Stimulated activated CD8-positive, alpha-beta memory T cell treated with anti-CD3 and anti-CD28 coated beads, Interleukin-7, amount 100 ng/mL, for 24 hours (primary cell): ENCODE measurements at regions not wholly inside any gene's neighbourhood (a gene's known extent, or its start where the extent isn't known, plus 50 kb on each side); places are given as distances from the start of the nearest gene placed in this dataset.
"Not testable (repeated sequence)": the region's sequence is repeated elsewhere in the genome, so short reads cannot be mapped to it uniquely, and the experiment has no call there.

ENCODE experiments used
- DNase-seq: peaks from one replicate; pipeline ENCODE4 v3.0.0-alpha.2; 2020; ENCODE audit warnings: low read depth

DNA sequence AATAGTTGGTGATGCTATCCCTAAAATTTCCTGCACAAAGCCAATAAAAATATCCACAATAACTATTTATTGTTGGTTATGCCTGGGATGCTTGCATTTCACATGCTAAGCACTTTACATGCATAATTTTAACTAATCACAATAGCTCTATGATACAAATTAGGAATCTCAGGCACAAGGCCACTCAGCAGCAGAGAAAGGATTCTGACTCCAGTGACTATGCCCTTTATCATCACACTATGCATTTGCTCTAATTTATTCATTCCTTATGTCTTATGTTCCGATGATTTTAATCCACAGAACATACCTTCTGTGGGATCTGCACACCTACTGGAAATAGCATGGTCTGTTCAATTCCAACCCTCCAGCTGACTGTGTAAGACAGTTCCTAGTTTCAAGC lies 476.1 kb downstream of the TMEM232 start:
- DNase-seq, result no peak

DNA sequence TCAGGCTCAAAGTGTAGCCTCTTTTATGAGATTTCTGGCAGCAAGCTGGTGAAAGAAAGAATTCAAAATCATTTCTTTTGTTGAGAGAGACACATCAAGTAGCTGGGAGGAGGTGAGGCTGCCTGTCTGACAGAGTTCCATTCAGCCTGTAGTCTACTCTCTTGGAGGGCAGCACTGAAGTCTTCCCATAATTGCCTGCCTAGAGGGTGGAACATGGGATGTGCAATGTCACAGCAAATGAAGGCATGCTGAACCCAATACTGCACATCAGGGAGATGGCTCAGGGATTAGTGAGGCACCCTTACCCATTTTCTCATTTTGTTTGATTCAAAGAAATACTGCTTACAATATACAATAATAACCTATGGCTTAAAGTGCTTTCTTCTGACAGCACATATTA lies 475.7 kb downstream of the TMEM232 start:
- DNase-seq, result no peak

GRCh38 chr5:110251366-110251765 lies 475.1 kb downstream of the TMEM232 start:
- no peak for DNase-seq

DNA sequence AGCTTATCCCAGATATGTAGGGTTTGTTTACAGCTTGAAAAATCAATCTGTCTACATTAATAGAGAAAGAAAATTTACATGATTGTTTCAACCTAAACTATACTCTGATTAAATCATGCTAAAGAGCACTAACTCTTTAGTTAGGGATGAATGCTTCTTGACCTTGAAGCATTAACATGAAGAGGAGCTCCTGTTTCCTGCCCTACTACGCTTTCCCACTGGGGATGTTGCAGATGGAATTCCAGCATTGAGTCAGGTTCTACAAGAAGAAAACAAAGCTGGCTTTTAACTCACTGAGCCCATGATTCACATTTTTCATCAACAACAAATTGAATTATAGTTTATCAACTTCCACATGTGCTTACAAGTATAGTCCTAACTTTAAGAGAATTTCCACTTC lies 471.3 kb downstream of the TMEM232 start:
- no peak for DNase-seq

DNA sequence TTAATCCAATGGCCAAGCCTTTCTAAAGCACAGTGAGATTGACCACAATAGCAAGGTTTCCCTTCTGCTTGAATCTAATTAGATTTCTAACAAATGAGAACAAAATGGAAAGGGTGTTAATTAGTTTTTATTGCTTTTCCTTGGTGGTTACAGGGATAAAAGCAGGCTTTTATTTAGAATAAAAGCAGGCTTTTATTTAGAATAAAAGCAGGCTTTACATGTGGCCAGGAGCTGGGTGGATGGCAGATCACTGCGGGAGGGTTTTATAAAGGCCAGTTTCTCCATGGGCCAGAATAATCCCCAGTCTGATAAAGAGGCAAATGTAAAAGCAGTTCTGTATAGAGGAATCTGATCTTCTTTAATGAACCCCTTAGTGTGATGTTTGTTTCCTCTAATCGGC lies 470.2 kb downstream of the TMEM232 start:
- DNase-seq, result no peak

- DNase-seq, result no peak
These were observed 468.5 kb downstream of the TMEM232 start for GRCh38 chr5:110257971-110258370.

GRCh38 chr5:110258460-110259216 lies 467.8 kb downstream of the TMEM232 start:
- no peak for DNase-seq

GRCh38 chr5:110262749-110263148 lies 463.7 kb downstream of the TMEM232 start:
- DNase-seq, result no peak

DNA sequence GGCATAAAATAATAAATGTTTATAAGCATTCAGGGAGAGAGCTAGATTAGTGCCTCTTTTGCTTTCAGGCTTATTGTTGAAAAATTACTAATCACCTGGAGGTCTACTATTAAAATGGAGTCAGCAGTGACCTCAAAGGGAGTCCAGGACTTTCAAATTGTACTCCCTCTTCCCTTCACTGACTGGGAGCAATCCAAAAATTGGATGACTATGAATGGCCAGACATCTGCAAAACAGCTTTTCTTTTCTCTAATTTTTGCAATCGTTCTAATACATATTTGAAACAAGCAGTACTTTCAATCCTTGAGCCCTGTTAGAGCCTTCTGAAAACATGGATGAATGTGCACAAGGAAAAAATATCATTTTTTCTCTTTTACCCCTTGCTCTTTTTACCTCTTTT lies 461.8 kb downstream of the TMEM232 start:
- no peak for DNase-seq

- no peak for DNase-seq
These were observed 461.3 kb downstream of the TMEM232 start for GRCh38 chr5:110265162-110265561.

GRCh38 chr5:110267714-110268113 lies 458.8 kb downstream of the TMEM232 start:
- DNase-seq, result no peak

DNA sequence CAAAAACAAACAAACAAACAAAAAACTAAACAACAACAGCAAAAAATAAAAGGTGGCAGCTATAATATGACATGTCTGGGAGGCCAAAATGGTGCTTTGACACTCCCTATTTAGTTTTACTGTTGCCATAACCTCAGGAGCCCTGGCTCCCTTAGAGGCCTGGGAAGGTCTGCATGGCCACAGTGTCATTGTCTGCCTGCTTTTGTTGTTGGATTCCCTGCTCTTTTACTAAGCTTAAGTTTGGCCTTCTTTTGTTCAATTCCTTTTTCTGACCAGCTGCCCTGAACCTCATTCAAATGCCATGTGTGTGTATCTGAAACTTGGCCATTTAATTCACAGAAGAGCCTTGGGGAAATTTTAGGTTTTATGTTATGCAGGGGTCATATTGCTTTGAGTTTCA lies 458.2 kb downstream of the TMEM232 start:
- DNase-seq, result no peak

DNA sequence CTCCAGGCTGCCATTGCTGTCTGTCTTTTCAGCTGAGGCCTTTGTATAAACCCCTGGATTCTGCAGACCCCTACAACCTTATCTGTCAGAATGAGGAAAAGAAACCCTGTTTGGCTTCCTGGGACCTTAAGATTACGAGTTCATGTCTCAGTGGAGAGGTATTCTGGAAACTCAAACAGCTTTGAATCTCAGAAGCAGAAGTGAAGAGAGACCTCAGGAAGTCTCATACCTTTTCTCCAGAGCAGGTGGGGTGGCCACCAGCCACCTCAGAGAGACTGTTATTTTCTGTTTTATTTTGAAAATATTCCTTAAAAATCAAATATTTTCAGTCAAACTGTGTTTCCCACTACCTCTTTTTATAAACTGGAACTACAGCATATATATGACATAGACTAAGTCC lies 457.5 kb downstream of the TMEM232 start:
- no peak for DNase-seq

DNA sequence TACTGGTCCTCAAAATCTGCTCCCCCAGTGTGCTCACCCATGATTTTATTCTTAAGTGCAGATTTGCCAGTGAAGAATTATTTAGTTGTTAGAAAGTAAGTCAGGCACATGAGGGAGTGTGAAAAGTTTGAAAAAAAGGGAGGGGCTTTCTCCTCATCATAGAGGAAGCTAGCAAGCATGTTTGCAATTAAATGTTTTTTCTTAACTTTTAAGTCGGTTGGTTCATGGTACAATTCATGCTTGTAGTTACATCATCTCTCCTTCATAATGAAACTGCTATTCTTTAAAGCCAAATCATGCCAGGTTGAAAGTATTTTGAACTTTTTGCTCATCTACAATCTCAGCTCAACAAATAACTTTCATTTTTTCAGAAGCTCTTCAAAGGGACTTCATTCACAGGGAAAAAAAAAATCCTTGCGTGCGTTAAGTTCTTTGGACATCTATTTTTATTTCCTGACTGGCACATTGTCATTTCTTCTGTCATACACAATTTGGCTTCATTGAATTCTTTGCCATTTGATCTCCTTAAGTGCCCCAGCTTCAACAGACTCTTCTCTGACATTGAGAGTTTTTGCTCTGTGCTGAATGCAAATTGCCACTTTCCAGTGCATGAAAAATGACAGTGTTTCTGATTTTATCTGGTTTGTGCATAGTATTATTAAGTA lies 456.9 kb downstream of the TMEM232 start:
- no peak for DNase-seq

DNA sequence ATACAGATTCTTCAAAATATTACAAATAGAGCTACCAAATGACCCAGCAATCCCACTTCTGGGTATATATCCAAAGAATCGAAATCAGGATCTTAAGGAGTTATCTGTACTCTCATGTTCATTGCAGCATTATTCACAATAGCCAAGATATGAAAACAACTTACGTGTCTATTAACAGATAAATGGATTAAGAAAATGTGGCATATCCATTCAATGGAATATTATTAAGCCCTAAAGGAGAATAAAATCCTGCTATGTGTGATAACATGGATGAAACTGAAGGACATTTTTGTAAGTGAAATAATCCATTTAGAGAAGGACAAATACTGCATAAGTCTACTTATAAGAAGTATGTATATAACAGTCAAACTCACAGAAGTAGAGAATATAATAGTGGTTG lies 450.6 kb downstream of the TMEM232 start:
- DNase-seq, result no peak

- DNase-seq, result not testable (repeated sequence)
These were observed 448.0 kb downstream of the TMEM232 start for GRCh38 chr5:110278449-110278848.

GRCh38 chr5:110284121-110284520 lies 442.4 kb downstream of the TMEM232 start:
- not testable (repeated sequence) for DNase-seq

- DNase-seq, result no peak
These were observed 437.5 kb downstream of the TMEM232 start for GRCh38 chr5:110288766-110289511.

DNA sequence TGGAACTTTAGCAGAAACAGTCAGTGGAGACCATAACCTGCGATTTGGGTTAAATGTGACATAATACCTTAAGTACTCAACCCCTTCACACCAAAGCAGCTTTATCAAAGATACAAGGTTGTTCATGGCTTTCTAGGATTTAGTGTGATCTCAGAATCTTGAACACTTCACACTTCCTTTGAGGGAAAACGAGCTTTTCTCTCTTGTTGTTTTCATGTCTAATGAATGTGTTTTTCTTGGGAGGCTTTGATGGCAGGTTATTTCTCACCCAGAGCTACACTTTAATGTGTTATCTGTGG lies 437.0 kb downstream of the TMEM232 start:
- no peak for DNase-seq

DNA sequence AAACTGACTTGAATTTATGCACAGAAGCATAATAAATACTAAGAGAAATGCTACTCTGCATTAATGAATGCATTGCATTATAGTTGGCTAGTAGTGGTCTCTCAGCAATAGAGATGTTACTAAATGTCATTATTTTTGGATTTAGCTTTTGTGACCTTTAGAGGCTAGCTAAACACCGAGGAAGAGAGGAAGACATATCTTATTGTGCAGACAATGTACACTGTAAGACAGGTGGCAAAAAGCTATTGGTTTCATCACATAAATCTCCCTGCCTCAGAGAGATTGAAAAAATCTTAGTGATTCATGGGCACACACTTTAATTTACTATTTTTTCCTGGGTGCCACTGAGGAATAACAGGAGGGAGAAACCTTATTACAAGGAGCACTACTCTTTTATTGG lies 435.9 kb downstream of the TMEM232 start:
- DNase-seq, result no peak

- DNase-seq, result no peak
These were observed 432.2 kb downstream of the TMEM232 start for GRCh38 chr5:110294281-110294680.

- no peak for DNase-seq
These were observed 429.3 kb downstream of the TMEM232 start for GRCh38 chr5:110297152-110297670.

DNA sequence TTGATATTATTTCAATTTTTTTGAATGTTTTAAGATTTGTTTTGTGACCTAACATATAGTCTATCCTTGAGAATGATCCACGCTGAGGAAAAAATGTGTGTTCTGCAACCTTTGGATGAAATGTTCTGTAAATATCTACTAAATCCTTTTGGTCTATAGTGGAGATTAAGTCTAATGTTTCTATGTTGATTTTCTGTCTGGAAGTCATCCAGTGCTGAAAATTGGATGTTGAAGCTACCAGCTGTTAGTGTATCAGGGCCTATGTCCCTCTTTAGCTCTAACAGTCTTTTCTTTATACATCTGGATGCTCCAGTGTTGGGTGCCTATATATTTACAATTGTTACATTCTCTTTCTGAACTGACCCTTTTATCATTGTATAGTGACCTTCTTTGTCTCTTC lies 422.3 kb downstream of the TMEM232 start:
- DNase-seq, result no peak
